ENCODE measurements at regions not wholly inside any gene's neighbourhood (a gene's known extent, or its start where the extent isn't known, plus 50 kb on each side); places are given as distances from the start of the nearest gene placed in this dataset.

- no peak for TF ChIP-seq CTCF (IDR thresholded peaks at IDR 0.05)
- TF ChIP-seq POLR2A (IDR thresholded peaks at IDR 0.05), result no peak
- no peak for TF ChIP-seq POLR2AphosphoS5 (IDR thresholded peaks at IDR 0.05; ENCODE audit: insufficient read depth in 1 of 2, low read depth in 1 of 2)
Observed at GRCh38 chr21:23223882-23224281, 2225.7 kb downstream of the NCAM2 start.

All from vagina (tissue), 2 donors.